A204.1 (cell line): ENCODE measurements at regions not wholly inside any gene's neighbourhood (a gene's known extent, or its start where the extent isn't known, plus 50 kb on each side); places are given as distances from the start of the nearest gene placed in this dataset.
"Not testable (repeated sequence)": the region's sequence is repeated elsewhere in the genome, so short reads cannot be mapped to it uniquely, and the experiment has no call there.

Source experiments
- FAIRE-seq: peaks from 2 replicates; lab custom pipeline; 2012; peaks lifted over from hg19 to GRCh38; lab: Jason Lieb, UNC

DNA sequence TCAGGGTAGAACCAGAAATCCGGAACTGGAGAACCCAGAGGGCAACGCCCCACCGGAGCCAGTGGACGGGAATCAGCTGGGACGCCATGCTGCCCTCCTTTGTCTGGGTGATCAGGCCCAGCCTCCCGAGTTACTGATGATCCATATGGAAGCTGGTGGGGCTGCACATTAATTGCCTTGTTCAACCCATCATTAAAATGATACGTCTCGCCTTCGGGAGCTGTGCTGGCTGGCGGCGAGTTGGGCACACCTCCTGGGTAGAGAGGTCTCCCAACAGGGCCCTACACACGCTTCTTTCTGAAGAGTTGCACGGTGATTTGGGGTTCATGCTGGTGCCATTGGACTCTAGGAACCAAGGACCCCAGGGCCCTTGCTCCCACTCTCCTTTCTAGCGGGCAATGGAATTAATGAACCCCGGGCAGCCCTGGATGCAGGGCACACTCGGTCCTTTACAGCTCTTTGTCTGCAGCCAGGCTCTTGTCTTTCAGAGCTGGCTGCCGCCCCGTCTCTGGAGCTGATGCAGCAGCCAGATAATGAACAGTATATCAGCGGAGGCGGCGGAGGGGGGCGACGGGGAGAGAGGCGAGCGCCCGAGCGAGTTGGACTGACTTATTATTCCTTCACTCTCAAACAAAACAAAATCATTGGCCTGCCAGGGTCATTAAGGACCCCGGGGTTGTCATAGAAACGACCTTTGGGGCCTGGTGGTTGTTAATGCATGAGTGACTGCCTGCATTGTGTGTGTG lies 412.2 kb upstream of the ZMIZ1 start:
- no peak for FAIRE-seq

DNA sequence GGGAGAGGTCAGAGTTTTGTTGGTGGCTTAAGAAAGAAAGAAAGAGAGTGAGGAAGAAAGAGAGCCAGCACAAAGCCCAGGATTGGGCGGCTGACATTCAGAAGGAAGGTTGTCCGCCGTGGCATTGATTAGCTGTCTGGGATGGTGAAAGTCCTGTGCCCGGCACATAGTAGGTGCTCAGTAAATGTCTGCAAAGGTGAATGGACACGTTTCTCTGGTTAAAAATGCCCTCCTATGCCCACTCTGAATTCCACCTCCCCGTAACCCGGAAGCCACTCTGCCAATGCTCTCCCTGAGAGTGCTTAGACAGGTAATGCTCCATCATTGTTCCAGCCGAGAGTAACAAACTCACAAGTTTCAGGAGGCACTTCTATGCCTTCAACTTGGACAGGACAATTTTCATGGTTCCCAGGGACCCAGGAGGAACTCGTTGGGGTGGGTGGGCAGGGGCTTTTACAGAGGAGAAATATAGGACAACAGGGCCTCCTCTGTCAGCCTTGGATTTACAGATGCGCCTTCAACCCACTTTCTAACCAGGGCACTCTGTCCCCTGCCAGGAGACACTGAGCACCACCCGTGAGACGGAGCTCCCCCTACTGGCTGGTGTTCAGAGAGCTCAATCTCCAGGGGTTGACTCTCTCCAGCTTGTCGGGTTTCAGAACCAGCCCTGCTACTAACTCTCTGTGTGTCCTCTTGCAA lies 411.5 kb upstream of the ZMIZ1 start:
- FAIRE-seq, result no peak

DNA sequence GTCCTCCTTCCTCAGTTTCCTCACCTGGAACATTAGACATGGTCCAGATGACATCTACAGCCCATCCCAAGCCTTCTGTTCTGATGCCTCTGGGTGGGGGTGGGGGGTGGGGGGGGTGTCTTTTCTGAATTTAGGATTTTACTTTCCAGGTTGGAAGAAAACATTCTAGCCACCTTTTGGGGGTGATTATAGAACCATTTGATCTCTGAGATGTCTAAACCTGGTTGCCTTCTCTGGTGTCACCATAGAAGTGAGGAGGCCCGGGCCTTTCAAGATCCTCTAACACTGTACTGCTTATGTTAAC lies 411.0 kb upstream of the ZMIZ1 start:
- FAIRE-seq, result no peak

DNA sequence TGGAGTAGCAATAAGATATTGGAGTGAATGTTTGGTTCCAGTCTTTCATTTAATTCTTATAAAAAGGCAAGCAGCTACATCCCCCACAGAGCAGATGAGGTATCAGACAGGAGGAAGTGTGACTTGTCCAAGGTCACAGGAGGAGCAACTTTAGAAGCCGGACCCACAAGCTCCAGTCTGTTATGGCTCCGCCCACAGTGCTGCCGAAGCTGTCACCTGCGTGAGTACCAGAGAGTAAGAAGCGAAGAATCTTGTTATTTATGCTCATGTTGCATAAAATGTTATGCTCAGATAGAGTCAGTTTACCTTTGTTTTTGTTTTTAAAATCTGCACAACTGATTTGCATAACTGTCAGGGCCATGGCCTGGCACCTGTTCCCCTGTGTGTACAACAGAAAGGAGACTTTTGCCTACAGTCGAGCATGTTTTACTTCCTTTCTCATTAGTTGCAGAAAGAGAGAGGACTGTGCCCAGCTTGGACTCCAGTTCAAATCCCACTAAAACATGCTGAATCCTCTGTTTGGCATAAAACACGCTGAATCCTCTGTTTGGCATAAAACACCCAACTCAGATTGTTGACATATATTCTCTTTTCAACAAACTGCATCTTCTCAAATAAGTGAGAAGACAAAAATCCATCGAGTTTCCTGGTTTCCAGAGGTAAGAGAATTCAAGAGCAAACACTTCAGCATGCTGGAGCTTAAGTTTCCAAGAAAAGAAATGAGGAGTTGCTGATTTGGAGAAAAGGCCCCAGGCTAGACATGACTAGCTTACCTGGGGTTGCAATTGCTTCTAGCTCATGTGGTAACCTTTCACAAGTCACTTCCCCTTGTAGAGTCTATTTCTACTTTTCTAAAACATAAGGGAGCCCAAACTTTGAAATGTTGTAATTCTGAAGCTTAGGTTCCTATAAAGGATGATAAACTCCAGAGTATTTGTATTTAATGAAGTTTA lies 409.8 kb upstream of the ZMIZ1 start:
- no peak for FAIRE-seq

DNA sequence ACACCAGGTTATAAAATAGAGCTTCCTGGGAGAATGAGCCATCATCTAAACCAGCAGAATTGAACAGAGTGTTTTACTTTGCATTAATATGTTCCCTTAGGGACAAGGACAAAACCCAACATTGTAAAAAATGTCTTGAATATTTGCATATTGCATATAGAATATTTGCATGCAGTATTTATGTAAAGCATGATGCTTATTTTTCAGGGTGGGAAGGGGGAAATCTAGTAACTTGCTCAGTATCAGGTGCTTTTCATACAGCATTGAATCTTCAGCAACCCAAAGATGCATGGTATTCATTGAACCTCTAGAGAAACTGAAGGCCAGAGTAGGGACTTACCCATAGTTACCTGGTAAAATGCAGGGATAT lies 409.2 kb upstream of the ZMIZ1 start:
- no peak for FAIRE-seq

DNA sequence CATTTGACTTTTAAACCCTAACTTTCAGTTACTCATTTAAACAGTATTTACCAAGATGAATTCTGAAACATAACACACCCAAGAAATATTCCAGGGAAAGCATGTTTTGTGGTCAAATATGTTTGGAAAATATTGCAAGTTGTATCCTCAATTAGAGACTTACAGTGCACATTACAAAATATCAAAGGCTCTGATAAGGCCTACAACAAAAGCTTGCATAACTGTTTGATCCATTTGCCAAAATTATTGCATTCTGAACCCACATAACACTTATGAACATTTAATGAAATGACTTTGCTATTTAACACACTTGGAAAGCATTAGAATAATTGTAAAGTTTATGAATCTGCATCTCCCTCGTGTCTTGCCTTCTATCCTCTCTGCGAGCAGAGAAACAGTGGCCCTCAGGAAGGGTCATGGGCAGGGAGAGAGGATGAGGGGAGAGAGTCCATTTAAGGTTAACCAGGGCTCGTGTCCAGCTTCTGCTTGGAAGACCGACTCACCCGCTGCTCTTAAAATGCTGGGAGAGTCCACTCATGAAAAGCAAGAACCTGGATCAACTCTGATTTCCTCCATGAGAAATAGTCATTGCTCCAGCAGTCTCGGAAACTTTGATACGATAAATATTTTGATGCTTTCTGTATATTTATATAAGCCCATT lies 408.2 kb upstream of the ZMIZ1 start:
- no peak for FAIRE-seq

DNA sequence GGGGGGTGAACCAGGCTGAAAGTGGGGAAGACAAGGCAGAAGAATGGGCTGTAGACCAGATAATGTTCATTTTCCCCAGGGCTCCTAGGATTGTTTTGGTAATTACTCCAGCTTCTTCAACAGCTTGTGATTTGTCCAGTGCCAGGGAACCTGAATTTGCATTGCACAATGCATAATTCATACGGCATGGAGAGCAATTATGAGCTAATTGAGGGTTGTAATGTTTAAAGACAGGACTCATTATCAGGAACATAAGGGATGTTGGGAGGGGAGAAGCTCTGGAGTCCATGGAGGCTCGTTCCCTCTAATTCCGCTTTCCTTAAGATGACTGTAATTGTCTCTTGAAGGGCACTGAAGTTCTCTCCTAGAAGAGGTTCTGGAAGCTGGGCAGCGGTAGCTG lies 405.0 kb upstream of the ZMIZ1 start:
- no peak for FAIRE-seq

DNA sequence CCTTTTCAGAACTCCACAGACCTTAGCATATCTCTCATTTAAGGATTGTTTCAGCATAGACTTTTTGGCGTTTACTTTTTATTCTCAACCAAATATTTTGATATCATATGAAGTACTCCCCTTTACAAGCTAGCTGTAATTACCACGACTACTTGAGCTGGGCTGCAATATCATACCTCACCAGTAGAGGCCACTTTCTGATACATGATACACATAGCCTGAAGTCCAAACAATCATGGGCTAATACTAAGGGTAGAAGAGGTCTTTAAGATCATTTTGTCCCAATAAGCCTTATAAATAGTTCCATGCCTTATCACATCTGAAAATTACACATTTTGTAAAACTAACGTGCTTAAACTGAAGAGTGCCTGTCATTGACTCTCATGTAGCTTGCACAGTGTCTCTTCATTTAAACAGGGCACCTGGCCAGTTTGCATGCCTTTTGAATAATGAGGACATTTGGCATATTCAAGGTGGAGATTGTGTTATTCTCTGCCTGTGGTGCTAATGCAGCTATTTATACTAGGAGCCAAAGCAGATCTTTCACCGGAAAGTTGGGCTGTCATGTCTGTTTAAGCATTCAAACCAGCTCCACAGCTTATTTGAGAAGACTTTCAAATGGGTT lies 403.7 kb upstream of the ZMIZ1 start:
- FAIRE-seq, result no peak

DNA sequence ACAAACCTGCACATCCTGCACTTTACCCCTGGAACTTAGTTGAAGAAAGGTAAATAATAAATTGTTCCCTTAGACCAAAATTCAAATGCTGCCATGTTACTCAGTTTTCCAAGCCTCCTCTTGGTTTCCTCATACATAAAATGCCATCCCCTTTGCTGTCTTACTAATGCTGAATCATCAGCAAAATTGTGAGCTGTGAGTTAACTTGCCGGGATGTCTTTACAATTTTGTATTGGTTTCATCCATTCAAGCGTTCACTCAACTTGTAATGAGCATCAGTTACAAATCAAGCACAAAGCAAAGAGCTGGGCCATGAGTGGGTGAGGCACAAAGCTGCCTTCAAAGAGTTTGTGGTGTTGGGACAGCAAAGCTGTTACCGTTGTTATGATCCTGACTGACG lies 395.8 kb upstream of the ZMIZ1 start:
- no peak for FAIRE-seq

DNA sequence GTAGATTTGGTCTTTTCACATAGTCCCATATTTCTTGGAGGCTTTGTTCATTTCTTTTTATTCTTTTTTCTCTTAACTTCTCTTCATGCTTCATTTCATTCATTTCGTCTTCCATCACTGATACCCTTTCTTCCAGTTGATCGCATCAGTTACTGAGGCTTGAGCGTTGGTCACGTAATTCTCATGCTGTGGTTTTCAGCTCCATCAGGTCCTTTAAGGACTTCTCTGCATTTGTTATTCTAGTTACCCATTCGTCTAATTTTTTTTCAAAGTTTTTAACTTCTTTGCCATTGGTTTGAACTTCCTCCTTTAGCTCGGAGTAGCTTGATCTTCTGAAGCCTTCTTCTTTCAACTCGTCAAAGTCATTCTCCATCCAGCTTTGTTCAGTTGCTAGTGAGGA lies 387.6 kb upstream of the ZMIZ1 start:
- FAIRE-seq, result not testable (repeated sequence)

DNA sequence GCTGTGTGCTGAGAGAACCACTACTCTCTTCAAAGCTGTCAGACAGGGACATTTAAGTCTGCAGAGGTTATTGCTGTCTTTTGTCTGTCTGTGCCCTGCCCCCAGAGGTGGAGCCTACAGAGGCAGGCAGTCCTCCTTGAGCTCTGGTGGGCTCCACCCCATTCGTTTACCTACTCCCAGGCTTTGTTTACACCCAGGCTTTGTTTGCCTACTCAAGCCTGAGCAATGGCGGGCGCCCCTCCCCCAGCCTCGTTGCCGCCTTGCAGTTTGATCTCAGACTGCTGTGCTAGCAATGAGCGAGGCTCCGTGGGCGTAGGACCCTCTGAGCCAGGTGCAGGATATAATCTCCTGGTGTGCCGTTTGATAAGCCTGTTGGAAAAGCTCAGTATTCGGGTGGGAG lies 386.8 kb upstream of the ZMIZ1 start:
- not testable (repeated sequence) for FAIRE-seq

DNA sequence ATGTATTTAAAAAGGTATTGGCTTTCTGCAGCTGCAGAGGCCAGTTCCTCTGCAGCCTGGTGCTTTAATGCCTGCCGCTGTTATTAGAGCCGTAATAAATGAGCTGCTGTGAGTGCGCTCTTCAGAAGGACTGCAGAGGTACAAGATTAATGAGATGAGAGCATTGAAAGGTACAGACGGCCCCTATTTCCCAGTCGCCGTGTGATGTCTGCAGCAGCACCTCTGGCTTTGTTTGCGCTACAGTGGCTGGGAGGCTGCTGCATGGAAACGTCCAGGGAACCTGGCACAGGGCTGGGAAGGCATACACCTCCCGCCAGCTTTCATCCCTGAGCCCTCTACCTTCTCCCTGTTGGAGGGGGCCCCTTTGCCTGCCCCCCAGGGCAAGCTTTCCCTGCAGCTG lies 383.8 kb upstream of the ZMIZ1 start:
- no peak for FAIRE-seq

DNA sequence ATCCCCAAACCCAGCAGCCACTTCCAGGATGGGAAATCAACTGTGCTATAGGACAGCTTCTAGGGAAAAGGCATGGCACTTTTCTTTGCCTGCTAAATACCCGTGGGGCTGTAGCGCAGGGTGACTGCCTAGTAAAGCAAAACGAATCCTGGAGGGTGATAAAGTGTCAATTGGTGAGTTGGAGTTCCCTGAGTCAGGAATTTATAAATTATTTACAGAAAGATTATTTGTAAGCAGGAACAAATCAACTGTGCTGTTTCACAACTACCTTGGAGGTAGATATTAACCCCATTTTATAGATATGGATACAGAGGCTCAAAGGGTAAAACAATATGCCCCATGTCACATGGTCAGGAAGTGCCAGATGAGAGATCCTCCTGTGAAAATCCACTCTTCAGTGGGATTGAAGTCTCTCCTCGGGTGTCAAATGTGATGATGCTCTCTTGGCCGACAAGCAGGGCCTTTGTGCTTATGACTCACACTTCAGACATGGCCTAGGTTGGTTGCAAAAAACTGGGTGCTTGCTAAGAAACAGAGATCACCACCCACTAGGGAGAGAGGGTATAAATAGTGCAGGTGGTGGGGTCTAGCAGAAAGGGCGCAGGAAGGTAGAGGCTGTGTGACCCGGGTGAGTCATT lies 383.2 kb upstream of the ZMIZ1 start:
- no peak for FAIRE-seq

DNA sequence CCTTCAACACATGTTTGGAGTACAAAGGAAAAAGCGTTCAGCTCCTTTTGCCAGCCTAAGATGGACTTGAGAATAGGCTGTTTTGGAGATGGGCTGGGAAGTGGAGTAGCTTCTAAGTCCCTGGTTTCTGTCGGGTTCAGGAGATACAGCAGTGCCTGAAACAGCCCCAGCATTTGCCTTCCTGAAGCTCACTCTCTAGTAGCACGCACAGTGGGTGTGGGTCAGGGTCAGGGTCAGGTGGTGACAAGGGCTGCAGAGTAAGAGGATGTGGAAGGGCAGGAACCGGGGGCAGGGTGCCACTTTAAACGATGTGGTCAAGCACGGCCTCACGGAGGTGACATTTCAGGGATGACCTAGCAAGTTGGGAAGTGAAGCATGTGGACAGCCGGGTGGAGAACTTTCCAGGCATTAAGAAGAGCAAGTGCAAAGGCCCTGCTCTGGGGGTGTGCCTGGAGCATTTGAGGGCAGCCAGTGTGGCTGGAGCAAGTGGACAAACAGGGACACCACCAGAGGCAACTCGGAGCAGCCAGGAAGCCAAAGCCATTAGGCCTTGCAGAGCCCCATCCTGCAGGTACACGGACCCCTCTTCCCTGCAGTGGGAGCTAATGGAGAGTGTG lies 382.2 kb upstream of the ZMIZ1 start:
- no peak for FAIRE-seq

DNA sequence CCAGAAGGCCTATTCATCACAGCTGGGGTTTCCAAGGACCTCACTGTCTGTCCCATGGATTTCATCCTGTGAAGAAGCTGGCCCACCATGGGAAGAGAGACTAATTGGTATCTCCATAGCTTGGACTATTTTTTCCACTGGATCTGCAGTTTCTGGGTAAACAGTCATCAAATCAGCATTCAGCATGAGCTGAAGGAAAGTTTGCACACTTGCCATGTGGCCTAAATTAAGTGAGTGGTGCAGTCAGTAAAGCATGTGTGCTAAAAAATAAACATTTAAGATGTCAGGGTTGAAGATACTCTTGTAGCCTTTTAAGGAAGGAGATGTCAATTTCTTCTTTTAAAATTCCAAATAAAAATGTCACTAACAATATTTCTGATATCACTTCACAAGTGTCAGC lies 381.1 kb upstream of the ZMIZ1 start:
- no peak for FAIRE-seq

DNA sequence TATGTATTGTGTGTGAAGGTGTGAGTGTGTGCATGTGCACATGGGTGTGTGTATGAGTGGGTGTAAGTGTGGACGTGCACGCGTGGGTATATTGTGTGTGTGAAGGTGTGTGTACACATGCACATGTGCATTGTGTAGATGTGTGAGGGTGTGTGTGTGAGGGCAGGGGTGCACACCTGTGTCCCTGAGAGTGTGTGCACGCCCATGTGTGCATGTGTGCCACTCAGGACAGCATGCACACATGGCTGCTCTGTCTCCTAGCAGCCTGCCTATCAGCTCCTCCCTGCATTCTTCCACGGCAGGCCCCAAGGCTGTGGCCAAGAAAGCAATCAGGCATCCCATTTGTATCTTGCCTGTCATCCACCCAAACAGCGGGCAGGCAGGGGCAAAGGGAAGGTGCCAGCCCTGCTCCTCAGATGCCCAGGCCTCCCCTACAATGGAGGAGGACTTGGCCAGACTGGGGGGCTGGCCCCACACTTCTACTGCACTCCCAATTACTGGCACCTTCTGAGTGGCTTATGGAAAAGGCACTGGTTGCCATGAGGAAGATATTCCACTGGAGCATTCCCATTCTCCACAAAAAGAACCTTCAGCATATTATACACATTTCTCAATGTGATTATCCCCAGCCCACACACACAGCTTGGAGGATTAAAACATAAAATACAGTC lies 380.4 kb upstream of the ZMIZ1 start:
- no peak for FAIRE-seq

DNA sequence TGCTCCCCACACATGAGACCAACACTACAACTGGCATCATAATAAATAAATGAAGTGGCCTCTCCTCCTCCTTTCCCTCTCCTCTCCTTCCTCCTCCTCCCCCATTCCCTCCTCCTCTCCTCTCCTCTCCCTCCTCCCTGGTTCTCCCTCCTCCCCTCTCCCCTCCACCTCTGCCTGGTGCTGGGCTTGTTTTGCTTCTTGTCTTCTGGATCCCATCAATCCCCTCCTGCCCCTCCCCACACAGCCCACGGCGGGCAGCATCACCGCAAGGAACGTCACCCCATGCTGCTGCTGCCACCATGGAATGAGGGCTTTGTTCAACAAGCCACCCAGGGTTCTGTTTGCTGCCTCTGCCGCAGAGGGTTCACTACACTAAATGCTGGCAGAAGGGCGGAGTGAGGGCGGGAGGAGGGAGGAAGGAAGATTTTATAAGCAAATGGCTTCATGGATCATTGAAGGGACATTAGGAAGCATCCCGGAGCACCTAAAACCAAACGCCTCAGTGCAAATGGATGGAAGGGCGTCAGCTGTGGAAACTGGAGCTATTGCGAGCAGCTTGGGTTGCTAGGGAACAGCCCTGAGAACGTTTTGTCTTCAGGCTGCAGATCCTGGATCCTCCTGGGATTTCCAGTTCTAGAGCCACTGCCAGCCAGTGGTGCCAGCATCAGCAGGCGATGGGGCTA lies 379.7 kb upstream of the ZMIZ1 start:
- FAIRE-seq, result no peak

DNA sequence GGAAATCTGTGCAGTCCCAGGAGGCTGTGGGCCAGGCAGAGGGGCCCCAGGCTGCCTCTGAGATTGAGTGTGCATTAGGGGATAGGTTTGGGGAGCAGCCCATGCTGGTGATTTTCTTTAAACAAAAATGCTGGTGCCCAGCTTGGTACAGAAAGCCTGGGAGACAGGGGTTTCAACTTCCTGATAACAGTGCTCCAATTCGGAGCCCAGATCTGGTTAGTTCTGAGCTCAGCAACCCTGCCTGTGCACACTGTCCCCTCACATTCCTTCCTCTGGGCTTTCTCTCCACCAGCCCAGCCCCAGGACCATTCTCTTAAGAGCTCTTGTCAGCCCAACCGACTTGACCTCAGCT lies 379.2 kb upstream of the ZMIZ1 start:
- FAIRE-seq, result no peak

DNA sequence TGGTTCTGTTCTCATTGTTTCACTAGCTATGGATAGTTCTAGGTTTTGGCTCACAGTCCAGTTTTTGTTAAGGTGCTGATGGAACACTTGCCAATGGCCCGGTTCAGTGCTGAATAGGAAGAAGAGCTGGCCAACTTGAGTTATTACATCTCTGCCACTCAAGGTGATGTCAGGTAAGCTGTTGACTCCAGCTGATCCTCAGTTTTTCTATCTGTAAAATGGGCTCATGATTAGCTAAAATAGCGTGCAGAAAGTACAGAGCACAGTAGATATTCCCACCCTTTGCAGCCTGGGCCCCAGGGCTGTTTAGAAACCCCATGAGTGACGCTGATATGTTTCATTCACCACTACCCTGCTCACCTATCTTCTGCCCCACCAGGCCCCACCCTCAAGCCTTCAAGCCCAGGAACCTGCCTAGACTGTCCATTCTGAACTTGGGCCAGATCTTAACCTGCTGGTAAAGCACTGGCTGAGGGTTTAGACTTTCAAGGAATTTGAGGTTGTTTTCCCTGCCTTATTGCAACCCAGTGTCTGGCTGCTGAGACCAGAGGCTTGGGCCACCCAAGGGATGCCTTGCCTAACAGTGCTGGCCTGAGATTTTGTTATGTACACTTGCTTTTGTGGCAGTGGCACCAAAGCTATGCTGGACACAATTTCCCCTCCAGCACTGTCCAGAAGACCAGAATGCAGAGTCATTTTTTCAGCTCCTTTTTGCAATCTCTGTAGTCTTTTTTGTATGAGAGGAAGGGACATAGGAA lies 378.2 kb upstream of the ZMIZ1 start:
- no peak for FAIRE-seq
